ENCODE measurements at regions not wholly inside any gene's neighbourhood (a gene's known extent, or its start where the extent isn't known, plus 50 kb on each side); places are given as distances from the start of the nearest gene placed in this dataset.

DNA sequence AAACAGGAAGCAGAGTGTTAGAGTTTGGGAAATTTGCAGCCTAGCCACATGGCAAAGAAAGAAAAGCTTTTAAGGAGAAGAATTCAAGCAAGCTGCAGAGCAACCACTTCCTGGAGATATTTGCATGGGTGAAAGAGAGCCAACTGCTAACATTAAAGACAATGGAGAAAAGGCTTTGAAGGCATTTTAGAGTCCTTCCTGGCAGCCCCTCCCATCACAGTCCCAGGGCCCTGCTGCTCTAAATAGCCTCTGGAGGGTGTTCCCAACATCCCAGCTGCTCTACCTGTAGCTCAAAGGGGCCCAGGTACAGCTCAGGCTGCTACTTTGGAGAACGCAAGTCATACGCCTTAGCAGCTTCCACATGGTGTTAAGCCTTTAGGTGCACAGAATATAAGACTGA lies 235.9 kb upstream of the FMR1 start:
- TF ChIP-seq POLR2AphosphoS5 (IDR thresholded peaks at IDR 0.05) = no peak
- TF ChIP-seq EZH2 (IDR thresholded peaks at IDR 0.05; ENCODE audit: borderline replicate concordance, insufficient read depth, low read length, poor library complexity, severe bottlenecking) = no peak
- no peak for TF ChIP-seq EP300 (conservative IDR thresholded peaks at IDR 0.05; ENCODE audit: poor library complexity, severe bottlenecking)
- TF ChIP-seq CTCF (IDR thresholded peaks at IDR 0.05; ENCODE audit: poor library complexity, severe bottlenecking) = no peak
- no peak for TF ChIP-seq TAF1 (IDR thresholded peaks at IDR 0.05; ENCODE audit: low read depth)
- TF ChIP-seq, protein P1, sequence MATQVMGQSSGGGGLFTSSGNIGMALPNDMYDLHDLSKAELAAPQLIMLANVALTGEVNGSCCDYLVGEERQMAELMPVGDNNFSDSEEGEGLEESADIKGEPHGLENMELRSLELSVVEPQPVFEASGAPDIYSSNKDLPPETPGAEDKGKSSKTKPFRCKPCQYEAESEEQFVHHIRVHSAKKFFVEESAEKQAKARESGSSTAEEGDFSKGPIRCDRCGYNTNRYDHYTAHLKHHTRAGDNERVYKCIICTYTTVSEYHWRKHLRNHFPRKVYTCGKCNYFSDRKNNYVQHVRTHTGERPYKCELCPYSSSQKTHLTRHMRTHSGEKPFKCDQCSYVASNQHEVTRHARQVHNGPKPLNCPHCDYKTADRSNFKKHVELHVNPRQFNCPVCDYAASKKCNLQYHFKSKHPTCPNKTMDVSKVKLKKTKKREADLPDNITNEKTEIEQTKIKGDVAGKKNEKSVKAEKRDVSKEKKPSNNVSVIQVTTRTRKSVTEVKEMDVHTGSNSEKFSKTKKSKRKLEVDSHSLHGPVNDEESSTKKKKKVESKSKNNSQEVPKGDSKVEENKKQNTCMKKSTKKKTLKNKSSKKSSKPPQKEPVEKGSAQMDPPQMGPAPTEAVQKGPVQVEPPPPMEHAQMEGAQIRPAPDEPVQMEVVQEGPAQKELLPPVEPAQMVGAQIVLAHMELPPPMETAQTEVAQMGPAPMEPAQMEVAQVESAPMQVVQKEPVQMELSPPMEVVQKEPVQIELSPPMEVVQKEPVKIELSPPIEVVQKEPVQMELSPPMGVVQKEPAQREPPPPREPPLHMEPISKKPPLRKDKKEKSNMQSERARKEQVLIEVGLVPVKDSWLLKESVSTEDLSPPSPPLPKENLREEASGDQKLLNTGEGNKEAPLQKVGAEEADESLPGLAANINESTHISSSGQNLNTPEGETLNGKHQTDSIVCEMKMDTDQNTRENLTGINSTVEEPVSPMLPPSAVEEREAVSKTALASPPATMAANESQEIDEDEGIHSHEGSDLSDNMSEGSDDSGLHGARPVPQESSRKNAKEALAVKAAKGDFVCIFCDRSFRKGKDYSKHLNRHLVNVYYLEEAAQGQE (IDR thresholded peaks at IDR 0.05; ENCODE audit: borderline replicate concordance) = no peak

Data from neural cell (in vitro differentiated cells).